GM18520 (cell line): ENCODE measurements at regions not wholly inside any gene's neighbourhood (a gene's known extent, or its start where the extent isn't known, plus 50 kb on each side); places are given as distances from the start of the nearest gene placed in this dataset.
"Not testable (repeated sequence)": the region's sequence is repeated elsewhere in the genome, so short reads cannot be mapped to it uniquely, and the experiment has no call there.

Experiments
- ATAC-seq: cut with Tn5 transposase; IDR thresholded peaks from one replicate; pipeline ENCODE4 v1.9.1; 2021; ENCODE audit not compliant: unreplicated experiment

GRCh38 chr7:50856806-50857205, 74.1 kb upstream of the GRB10 start:
- no peak for ATAC-seq

- ATAC-seq = no peak
These were observed 73.5 kb upstream of the GRB10 start for GRCh38 chr7:50856231-50856630.

GRCh38 chr7:50855526-50855925, 72.8 kb upstream of the GRB10 start:
- ATAC-seq = no peak

- ATAC-seq = no peak
These were observed 72.1 kb upstream of the GRB10 start for GRCh38 chr7:50854831-50855230.

- ATAC-seq = no peak
These were observed 71.6 kb upstream of the GRB10 start for GRCh38 chr7:50854247-50854646.

GRCh38 chr7:50853311-50853710, 70.6 kb upstream of the GRB10 start:
- ATAC-seq = no peak

GRCh38 chr7:50852901-50853300, 70.2 kb upstream of the GRB10 start:
- ATAC-seq = no peak

GRCh38 chr7:50851891-50852290, 69.2 kb upstream of the GRB10 start:
- no peak for ATAC-seq

- ATAC-seq = no peak
These were observed 68.8 kb upstream of the GRB10 start for GRCh38 chr7:50851451-50851850.

- ATAC-seq = no peak
These were observed 67.3 kb upstream of the GRB10 start for GRCh38 chr7:50849991-50850390.

GRCh38 chr7:50848203-50848602, 65.5 kb upstream of the GRB10 start:
- no peak for ATAC-seq

- ATAC-seq = not testable (repeated sequence)
These were observed 62.2 kb upstream of the GRB10 start for GRCh38 chr7:50844861-50845260.

GRCh38 chr7:50842041-50842440, 59.3 kb upstream of the GRB10 start:
- no peak for ATAC-seq

GRCh38 chr7:50838675-50839377, 56.1 kb upstream of the GRB10 start:
- ATAC-seq = no peak

- no peak for ATAC-seq
These were observed 55.3 kb upstream of the GRB10 start for GRCh38 chr7:50837965-50838364.

- ATAC-seq = no peak
These were observed 54.0 kb upstream of the GRB10 start for GRCh38 chr7:50836646-50837045.

GRCh38 chr7:50835156-50835555, 52.5 kb upstream of the GRB10 start:
- ATAC-seq = no peak

GRCh38 chr7:50834679-50835078, 52.0 kb upstream of the GRB10 start:
- ATAC-seq = no peak

GRCh38 chr7:50834031-50834535, 51.4 kb upstream of the GRB10 start:
- no peak for ATAC-seq

GRCh38 chr7:50832744-50833143, 50.0 kb upstream of the GRB10 start:
- ATAC-seq = no peak
